HG03342 (cell line): ENCODE measurements at regions not wholly inside any gene's neighbourhood (a gene's known extent, or its start where the extent isn't known, plus 50 kb on each side); places are given as distances from the start of the nearest gene placed in this dataset.
"Not testable (repeated sequence)": the region's sequence is repeated elsewhere in the genome, so short reads cannot be mapped to it uniquely, and the experiment has no call there.

Experiments used
- ATAC-seq: cut with Tn5 transposase; IDR thresholded peaks from one replicate; pipeline ENCODE4 v1.9.1; 2021; ENCODE audit warnings: mild to moderate bottlenecking, moderate library complexity; ENCODE audit not compliant: unreplicated experiment

DNA sequence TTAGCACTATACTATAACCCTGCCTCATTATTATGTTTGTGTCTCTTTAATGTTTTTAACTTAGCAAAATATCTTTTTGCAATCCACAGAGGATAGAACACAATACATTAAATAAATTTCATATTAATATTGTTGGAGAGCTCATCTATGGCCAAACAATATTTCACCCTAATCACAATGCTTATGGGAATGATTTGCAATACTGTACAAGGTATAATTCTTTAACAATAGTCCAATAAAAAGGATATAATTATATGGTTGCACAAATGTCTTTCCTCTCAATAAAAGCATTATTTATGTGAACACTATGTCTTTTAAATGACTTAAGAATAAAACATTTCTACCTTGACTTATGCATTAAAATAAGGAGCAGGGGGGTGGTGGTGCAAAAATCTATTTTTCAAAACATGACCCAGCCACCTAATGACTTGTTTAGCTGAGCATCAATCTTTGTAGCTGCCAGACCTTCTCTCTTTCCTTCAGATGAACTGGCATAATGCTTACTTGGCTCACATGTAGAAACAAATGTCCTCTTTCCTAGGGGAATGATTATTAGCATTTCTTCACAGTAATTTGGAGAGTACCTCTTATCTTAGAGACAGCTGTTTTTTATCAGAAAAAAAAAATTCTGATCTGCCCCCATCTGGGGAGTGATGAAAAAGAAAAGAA, 1933.6 kb upstream of the LRRTM1 start:
- ATAC-seq = no peak

DNA sequence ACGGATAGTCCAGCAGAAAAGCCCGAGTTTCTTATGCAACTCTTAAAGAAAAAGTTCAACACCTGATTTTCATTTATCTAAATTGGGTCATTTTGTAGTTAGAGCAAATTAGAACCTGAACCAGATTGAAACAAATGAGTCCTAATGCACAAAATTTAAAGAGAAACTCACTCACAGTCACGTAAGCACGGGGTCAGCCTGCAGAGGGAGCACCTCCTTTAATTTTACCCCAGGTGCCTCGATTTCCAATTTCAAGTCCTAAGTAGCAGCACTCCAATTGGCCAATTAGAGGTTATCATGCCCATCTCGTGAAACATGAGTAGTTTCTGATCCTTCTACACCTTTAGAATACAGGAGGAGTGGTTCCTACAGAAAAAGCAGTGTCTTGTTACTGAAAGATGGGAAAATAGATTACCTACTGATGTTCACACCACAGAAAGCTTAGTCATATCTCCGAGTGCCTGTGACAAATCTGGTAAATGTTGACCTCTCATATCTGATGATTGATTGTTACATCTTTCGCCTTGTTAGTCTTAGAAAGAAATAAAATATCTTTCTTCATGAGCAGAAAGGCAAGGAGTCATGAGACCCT, 1929.8 kb upstream of the LRRTM1 start:
- no peak for ATAC-seq

DNA sequence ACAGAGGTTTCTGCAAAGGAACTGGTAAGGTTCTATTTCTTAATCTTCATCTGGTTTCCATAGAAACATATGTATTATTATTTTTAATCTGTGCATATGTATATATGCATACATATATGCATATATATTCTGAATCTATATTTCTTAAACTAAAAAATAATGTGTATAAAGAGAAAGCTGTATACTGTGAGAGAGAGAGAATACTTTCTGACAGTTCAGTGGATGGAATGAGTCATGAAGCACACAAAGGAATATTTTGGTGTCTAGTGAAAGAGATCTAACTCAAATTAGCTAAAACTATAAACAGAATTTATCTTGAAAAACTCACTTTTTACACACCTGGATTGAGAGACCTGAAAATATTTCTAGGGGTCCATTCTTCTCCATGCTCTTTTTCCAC, 1929.3 kb upstream of the LRRTM1 start:
- no peak for ATAC-seq

DNA sequence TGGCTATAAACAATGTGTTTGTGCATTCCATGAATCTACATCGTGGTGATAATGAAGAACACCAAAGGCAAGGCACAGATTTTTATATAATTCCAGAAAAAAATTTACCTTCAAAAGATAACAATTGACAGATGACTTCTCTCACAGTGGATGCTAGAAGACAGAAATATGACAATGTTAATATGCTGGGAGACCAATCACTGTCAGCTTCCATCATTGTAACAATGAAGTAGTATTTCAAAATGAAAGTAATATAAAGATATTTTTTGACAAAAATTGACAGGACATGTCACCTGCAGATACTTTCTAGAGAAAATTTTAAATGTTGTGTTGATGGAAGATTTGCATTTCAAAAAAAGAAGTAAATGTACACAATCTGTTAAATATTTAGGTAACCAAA, 1925.9 kb upstream of the LRRTM1 start:
- no peak for ATAC-seq

DNA sequence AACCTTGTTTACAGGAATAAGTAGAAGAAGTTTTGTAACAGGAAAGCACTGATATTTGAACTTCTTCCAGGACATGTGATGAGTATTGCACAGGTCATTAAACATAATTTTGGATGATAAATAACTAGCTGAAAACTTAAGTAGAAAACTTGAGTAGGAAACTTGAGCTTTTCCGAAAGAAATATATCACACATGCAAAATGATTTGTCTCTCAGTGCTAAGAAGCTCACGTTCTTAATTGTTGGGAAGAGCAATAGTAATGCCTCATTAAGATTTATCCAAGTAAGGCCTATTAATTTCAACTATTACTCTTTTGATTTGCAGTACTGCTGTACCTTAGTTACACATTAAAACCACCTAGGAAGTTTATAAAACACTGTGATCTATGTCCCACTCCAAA, 1921.9 kb upstream of the LRRTM1 start:
- ATAC-seq = no peak

DNA sequence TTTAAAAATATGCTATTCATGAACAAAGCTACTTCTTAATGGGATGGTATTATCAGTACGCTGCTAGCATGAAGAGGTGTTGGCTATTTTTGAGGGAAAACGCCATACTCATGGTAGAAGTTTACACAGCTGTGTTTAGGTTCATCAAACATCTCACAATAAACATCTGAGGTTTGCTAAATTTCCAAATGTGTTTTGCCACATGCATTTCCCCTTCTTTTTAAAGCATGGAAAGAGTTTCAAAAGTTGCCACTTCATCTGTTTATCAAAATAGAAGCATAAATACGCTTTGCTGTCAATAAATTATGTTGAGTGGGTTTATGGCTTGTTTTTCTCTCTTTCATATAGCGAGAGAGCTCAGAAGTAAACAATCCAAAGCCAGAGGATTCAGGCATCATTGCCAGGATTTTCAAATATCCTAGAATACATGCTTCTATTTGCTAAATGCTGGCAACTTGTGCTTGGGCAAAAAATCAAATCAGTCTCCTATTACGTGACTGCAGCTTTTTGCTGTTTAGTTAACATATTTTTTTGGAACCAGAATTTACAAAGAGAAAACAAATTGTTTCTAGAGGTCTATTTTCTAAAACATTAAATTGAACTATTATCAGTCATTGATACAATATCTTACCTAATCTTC, 1919.9 kb upstream of the LRRTM1 start:
- ATAC-seq = no peak

DNA sequence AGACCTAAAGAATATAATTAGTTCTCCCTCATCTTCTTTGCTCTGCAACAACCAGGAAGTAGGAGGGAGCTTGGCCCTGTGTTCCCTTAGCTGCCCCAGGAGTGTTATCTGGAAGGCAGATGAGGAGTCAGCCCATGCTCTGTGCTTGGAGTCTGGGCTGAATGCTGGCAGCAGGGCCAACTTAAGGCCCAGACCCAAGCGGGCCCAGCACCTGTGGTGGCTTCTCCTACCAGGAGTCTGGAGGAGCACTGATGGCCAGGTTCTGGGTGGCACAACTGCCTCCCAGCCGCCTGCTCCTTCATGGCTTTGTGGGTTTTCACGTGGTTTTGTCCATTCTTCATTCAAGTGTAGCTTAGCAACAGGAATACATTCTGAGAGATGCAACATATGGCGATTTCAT, 1910.7 kb upstream of the LRRTM1 start:
- no peak for ATAC-seq

DNA sequence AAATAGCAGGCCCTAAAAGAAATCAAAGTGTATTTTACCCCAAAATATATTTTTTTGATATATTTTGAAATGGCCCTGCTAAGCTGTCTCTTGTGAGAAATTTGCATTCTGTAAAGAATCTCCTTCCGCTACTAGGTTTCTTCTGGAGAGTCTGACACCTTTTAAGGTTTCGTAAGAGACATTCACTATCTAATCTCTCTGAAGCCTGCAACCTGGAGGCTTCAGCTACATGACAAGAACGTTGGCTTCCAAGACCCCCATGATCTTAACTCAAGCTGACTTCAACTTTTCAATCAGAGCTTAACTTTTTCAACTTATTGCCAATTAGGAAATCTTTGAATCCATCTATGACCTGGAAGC, 1894.9 kb upstream of the LRRTM1 start:
- ATAC-seq = no peak

DNA sequence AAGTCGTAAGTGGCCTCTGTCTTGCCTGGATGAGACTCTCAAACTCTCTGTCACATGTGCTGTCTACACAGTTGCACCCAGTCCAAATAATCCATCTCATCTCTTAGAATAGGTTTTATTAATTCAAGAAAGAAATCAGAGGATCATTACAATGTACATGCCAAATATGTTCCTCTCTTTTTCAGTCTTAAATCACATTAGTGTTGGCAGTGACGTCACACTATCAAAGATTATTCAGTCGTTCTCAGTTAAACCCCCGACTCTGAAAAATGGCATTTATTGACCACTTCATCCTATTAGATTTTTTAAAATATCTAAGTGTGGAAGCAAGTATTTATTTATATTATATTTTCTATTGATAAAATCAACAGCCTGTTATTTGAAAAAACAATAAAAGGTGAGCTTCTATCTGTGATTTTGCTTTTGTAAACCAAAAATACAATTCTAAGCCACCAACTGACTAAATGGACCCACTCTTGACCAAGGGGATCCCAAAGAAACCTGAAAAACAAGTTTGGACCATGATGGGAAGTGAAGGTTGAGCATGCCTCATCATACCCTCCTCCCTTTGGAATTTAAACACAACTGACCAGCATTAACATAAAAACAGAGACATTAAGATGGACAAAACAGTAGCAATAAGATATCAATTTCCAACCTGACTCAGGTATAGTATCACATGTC, 1894.4 kb upstream of the LRRTM1 start:
- ATAC-seq = no peak

DNA sequence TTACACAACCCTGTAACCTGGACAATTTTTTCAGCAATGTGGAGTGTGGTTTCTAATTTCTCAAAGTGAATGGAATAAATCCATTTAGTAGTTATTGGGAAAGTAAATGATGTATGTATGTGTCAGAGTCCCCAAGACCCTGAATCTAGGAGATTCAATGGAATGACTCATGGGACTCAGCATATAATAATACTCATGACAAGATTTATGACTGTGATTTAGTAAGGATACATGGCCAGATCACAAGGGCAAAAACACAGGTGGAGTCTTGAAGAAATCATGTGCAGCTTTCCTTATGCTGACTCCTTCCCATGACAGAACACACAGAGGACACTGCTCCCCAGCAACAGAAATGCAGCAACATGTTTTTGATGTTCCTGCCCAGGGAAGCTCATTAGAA, 1877.7 kb upstream of the LRRTM1 start:
- ATAC-seq = no peak

DNA sequence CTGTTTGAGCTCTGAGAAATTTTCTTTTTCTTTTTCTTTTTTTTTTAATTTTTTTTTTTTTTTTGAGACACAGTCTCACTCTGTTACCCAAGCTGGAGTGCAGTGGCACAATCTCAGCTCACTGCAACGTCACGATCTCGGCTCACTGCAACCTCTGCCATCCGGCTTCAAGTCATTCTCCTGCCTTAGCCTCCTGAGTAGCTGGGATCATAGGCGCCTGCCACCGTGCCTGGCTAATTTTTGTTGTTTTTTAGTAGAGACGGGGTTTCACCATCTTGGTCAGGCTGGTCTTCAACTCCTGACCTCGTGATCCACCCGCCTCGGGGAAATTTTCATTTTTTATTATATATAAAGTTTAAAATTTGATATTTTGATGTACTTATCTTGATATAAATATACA, 1870.7 kb upstream of the LRRTM1 start:
- not testable (repeated sequence) for ATAC-seq

DNA sequence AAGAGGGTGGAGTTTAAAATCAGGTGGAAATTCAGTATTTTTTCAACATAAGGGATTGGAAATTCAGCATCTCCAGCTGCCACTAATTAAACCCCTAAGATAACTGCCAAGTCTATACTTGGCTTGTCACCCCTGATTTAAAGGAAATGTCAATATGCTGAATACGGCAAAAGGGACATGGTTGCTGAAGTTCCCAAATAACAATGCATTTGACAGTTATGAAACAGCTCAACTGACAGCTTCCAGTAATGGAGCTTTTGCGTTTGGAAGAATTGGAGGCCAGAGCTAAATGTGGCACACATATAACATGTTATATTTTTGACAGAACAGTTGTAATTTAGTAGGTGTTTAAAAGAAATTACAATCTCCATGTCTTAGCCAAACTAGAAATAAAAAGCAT, 1867.9 kb upstream of the LRRTM1 start:
- no peak for ATAC-seq

DNA sequence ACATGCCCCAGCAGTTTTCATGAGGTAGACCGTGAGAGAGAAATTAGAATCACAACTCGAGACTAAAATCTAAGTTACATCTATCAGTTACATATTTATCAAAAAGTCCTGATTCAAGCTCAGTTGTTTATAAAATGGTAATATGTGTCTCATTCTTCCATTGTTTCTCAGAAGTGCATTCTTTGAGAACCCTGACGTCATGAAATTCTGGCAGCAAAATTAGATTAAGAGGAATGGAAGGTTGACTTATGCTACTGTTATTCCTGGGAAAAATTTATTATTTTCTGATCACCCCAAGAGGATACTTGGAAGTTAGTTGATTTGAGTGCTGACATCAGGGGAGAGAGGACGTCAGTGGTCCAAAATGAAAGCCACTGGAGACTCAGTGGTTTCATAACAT, 1864.8 kb upstream of the LRRTM1 start:
- ATAC-seq = no peak

DNA sequence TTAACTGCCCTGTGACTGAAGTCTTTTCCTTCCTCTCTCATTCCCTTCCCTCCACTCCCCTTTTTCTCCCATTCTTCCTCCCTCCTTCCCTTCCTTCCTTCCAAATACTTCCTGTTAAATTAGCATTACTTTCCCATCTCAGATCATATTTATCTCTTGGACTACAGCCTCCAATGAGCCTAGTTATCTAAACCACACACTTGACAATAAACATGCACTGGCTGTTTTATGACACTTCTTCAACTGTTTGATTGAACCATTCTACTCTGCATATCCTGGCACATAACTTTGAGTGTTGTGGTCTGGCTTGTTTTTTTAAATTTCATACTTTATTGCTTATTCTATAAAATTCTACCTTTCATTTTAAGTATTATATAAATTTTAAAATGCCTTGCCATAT, 1860.8 kb upstream of the LRRTM1 start:
- ATAC-seq = no peak

DNA sequence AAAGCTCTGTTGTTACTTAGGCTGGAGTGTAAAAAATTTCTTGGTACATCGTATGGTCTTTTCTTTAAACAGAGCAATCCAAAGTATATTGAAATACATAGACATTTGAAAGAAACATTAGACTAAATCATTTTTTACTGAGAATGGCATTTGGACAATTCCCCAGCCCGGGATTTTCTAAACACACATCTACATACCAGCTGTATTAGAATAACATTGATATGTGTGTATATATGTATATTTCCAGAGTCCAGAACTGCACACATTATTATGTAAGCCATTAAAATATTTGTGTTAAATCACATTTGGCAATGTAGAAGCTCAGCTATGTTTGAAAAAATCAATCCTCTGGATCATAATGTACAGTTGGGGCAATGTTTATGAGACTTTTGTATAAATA, 1853.6 kb upstream of the LRRTM1 start:
- ATAC-seq = no peak

DNA sequence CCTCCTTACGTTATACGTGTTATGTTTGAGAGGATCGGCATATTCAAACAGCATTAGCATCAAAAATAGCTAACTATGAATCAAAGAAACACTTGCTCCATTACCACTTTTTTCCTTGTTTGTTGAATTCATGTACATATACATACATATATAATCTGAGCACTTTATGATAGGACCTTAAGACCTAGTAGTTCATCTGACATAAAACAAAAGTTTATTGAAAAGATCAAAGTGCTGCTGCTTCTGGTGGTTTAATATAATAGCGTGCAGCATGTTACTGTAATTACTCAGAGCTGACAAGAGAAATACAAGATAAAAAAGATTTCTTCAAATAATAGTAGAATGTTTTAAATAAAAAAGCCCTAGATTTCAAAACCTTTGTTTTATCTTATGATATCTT, 1850.9 kb upstream of the LRRTM1 start:
- no peak for ATAC-seq

DNA sequence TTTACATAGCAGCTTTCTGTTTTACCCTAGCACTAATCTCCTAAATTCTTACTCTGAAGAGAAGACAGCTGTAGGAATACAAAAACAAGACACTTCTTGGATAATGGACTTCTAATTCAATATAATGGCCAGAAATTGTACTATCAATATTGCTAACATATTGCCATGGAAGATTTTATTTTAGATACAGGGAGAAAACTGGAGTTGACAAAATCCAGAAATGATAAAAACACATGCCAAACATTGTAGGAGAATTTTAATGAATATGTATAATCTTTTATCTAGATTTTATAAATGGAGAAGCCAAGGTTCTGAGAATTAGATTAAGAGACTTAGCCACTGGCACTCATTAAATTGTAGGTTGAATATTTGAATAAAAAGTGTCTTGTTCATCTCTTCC, 1838.8 kb upstream of the LRRTM1 start:
- no peak for ATAC-seq

DNA sequence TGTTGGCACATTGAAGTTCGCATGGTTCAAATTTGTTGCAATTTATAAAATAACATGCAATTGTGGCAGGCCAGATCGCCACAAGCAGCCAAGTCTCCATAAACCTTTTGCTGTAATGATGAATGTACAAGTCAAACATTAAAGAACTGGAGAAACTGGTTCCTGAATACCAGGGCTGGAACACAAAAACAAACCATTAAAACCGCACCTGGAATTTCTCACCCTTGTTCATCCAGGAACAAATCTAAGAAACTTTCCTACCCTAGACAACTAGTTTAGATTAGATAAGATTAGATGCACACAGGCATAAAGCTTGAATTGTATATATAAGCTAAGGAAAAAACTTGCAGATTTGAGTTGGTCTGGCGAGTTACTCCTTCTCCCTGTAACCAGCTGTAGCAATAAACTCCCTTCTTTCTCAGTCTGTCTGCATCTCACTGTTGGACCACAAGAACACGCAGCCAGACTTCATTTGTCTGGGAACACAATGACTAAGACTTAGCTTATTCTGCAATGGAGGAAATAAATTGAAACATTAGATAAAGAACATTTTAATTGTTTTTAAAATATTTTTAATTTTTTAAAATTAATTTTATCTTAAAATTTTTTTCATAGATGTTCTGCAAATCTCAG, 1835.5 kb upstream of the LRRTM1 start:
- no peak for ATAC-seq

DNA sequence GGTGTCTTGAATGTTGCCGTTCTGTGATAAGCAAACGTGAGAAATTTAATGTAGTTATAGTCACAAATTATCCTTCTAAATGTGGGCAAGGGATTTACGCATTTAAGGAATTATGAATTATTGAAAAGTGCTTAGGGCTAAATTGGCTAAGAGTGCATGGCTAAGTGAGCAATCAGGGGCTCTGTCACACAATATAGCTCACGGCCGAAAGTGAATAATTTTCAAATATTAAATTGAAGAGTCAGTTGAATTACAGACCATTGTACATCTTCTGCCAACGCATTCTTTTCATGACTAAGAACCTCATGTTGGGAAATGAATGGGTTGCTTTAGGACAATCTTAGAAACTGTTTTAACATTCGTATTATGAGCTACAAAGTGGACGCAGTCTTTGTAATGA, 1832.9 kb upstream of the LRRTM1 start:
- ATAC-seq = no peak

DNA sequence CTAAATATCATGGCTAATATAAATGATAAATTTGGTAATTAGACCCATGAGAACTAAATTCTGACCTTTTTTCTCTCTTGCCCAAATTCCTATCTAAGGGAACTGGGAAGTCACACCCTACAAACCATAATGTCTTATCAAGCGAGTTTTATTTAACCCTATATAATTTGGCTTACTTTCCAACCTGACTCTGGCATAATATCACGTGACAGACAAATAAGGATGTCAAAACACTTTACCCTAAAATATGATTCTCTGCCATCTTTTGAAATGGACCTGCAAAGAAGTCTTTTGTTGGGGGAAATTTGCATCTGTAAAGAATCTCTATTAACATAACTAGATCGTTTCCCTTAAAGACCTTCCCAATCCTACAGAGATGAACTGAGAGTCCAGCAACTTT, 1823.5 kb upstream of the LRRTM1 start:
- no peak for ATAC-seq

DNA sequence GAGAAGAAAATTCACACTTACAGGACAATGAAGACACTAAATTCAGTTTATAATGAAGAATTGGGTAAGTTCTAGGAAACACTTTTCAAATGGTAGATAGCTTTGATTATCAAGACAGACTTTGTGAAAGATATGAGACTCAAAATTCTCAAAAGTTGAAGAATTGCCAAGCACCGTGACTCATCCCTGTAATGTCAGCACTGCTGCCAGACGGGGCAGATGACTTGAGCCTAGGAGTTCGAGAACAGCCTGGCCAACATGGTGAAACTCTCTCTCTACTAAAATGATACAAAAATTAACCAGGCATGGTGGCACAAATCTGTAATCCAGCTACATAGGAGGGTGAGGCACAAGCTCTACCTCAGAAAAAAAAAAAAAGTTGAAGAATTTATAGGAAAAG, 1820.1 kb upstream of the LRRTM1 start:
- ATAC-seq = no peak

DNA sequence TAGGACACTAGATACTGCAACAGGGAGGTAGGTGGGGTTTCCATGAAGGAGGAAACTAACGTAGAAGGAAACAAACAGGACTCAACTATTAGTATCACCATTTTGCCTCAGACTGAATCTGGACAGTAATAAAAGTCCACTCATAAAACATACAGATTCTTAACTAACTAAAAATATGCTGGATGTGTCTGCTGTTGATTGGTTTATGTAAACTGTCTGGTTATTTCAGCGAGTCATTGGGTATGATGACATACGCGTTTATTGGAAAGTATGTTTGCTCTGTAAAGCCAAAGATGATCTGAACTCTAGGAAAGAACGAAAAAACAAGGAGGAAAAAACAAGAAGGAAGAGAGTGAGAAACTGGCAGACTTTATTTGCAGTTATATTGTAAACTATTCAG, 1816.1 kb upstream of the LRRTM1 start:
- no peak for ATAC-seq
